Aorta (tissue), 5 donors: ENCODE measurements at regions not wholly inside any gene's neighbourhood (a gene's known extent, or its start where the extent isn't known, plus 50 kb on each side); places are given as distances from the start of the nearest gene placed in this dataset.
"Not testable (repeated sequence)": the region's sequence is repeated elsewhere in the genome, so short reads cannot be mapped to it uniquely, and the experiment has no call there.

Experiments
- ATAC-seq: fragments of 200-7000 bp; cut with Tn5 transposase; one replicate; pipeline ENCODE4 v1.9.1; 2022; ENCODE audit warnings: moderate library complexity; ENCODE audit not compliant: low FRiP score
- DNase-seq, 2 donors: peaks; one replicate each; pipeline ENCODE4 v3.0.0-alpha.2; 2020
- H3K27ac ChIP-seq, 2 donors: one replicate each; pipeline ENCODE4 v1.5.1; 2013; ENCODE audit warnings: low read length in 2 of 2, mild to moderate bottlenecking in 2 of 2, moderate library complexity in 2 of 2, control low read depth in 1 of 2, inconsistent platforms in 1 of 2, low read depth in 1 of 2
- H3K27me3 ChIP-seq, 2 donors: one replicate each; pipeline ENCODE4 v1.6.1; 2013; ENCODE audit warnings: control low read depth in 1 of 2, low read length in 1 of 2, mild to moderate bottlenecking in 1 of 2, moderate library complexity in 1 of 2; ENCODE audit not compliant: insufficient read depth in 2 of 2, control insufficient read depth in 1 of 2
- H3K36me3 ChIP-seq, 2 donors: one replicate each; pipeline ENCODE4 v1.6.1; 2013; ENCODE audit warnings: control low read depth in 1 of 2, low read length in 1 of 2, mild to moderate bottlenecking in 1 of 2; ENCODE audit not compliant: insufficient read depth in 2 of 2, control insufficient read depth in 1 of 2
- H3K4me1 ChIP-seq, 2 donors: one replicate each; pipeline ENCODE4 v1.6.1; 2013; ENCODE audit warnings: low read length in 2 of 2, control low read depth in 1 of 2, mild to moderate bottlenecking in 1 of 2, moderate library complexity in 1 of 2; ENCODE audit not compliant: insufficient read depth in 2 of 2, control insufficient read depth in 1 of 2
- H3K4me3 ChIP-seq, 2 donors: one replicate each; pipeline ENCODE4 v1.5.1; 2013; ENCODE audit warnings: low read length in 2 of 2, control low read depth in 1 of 2, mild to moderate bottlenecking in 1 of 2
- H3K9me3 ChIP-seq: one replicate; pipeline ENCODE4 v1.6.1; 2013; ENCODE audit warnings: mild to moderate bottlenecking, low read length; ENCODE audit not compliant: control insufficient read depth
- WGBS, 2 donors: extraction: QIAGEN DNeasy Blood & Tissue Kit; methylation state at CpG; one replicate each; pipeline ENCODE4 v1.1.7; 2013; 5-methylcytosine and 5-hydroxymethylcytosine counted together
- intact Hi-C, 2 donors: fragments of 100-400 bp; cut with DNase I; formaldehyde crosslinking; loops; one replicate each; pipeline versions ENCODE4 v1.14.2 to v1.15.0; 2022
- donor health status: healthy with polysubstance abuse.
- donor health status: Bipolar disorder and iron deficiency.
- donor health status: DM: no; HTN: no; CAD: no.
- donor health status: DM: no; HTN: no; CAD: no.
- donor health status: DM: yes; HTN: yes; CAD: no.

GRCh38 chr7:76971201-76971600, 61.0 kb downstream of the SPDYE17 start:
- DNase-seq, intact Hi-C loops, H3K36me3 ChIP-seq, H3K4me1 ChIP-seq, H3K27me3 ChIP-seq, H3K4me3 ChIP-seq, H3K9me3 ChIP-seq, H3K27ac ChIP-seq, ATAC-seq: not testable (repeated sequence)
- WGBS, 2 donors, result 80 to 97% methylated on average over 1 to 3 of the region's 6 CpGs

GRCh38 chr7:76969892-76970291, 62.3 kb downstream of the SPDYE17 start:
- ATAC-seq, H3K9me3 ChIP-seq, H3K27ac ChIP-seq, H3K27me3 ChIP-seq, H3K4me3 ChIP-seq, H3K4me1 ChIP-seq, H3K36me3 ChIP-seq, DNase-seq, intact Hi-C loops: not testable (repeated sequence)
- 97 to 99% methylated on average over 5 to 7 of the region's 7 CpGs for WGBS, 2 donors

- intact Hi-C loops, H3K27me3 ChIP-seq, H3K4me1 ChIP-seq, DNase-seq, H3K27ac ChIP-seq, H3K9me3 ChIP-seq, H3K36me3 ChIP-seq, H3K4me3 ChIP-seq: not testable (repeated sequence)
- 90 to 100% methylated on average over 5 to 10 of the region's 17 CpGs for WGBS, 2 donors
- ATAC-seq, result peak; percentile 21
These were observed 66.2 kb downstream of the SPDYE17 start for GRCh38 chr7:76965731-76966548.

- WGBS, 2 donors, result no CpG with 5 or more reads among the region's 8 CpGs
- H3K27ac ChIP-seq, H3K27me3 ChIP-seq, H3K36me3 ChIP-seq, H3K4me3 ChIP-seq, H3K4me1 ChIP-seq, intact Hi-C loops, H3K9me3 ChIP-seq, DNase-seq: not testable (repeated sequence)
- ATAC-seq, result peak; percentile 66
These were observed 68.1 kb downstream of the SPDYE17 start for GRCh38 chr7:76964050-76964449.

GRCh38 chr7:76963061-76963460, 69.1 kb downstream of the SPDYE17 start:
- intact Hi-C loops, H3K4me1 ChIP-seq, H3K27me3 ChIP-seq, H3K27ac ChIP-seq, DNase-seq, H3K4me3 ChIP-seq, H3K9me3 ChIP-seq, ATAC-seq, H3K36me3 ChIP-seq: not testable (repeated sequence)
- 66 to 86% methylated on average over 3 to 6 of the region's 7 CpGs for WGBS, 2 donors

- H3K4me1 ChIP-seq, intact Hi-C loops, H3K4me3 ChIP-seq, DNase-seq, H3K27me3 ChIP-seq, H3K9me3 ChIP-seq, H3K36me3 ChIP-seq, H3K27ac ChIP-seq: not testable (repeated sequence)
- no CpG with 5 or more reads among the region's 16 CpGs for WGBS, 2 donors
- ATAC-seq, result peak; percentile 47
These were observed 71.7 kb downstream of the SPDYE17 start for GRCh38 chr7:76960400-76960986.

GRCh38 chr7:76959573-76960399, 72.4 kb downstream of the SPDYE17 start:
- intact Hi-C loops, result not testable (repeated sequence)
- WGBS, 2 donors, result 0 to 1% methylated on average over 2 to 21 of the region's 69 CpGs

GRCh38 chr7:76956531-76956930, 75.6 kb downstream of the SPDYE17 start:
- H3K9me3 ChIP-seq, H3K4me3 ChIP-seq, DNase-seq, ATAC-seq, H3K36me3 ChIP-seq, intact Hi-C loops, H3K27ac ChIP-seq, H3K4me1 ChIP-seq, H3K27me3 ChIP-seq: not testable (repeated sequence)
- WGBS, 2 donors, result 50% methylated on average over 1 of the region's 5 CpGs; no CpG with 5 or more reads in 1 of the 2 donors

More at GRCh38 chr7:76959573-76960399, 72.4 kb downstream of the SPDYE17 start:
- H3K4me1 ChIP-seq, H3K9me3 ChIP-seq, H3K27ac ChIP-seq, H3K36me3 ChIP-seq, DNase-seq, H3K4me3 ChIP-seq, H3K27me3 ChIP-seq: not testable (repeated sequence)
- peak; percentile 94 for ATAC-seq
